ENCODE measurements at regions not wholly inside any gene's neighbourhood (a gene's known extent, or its start where the extent isn't known, plus 50 kb on each side); places are given as distances from the start of the nearest gene placed in this dataset.

DNA sequence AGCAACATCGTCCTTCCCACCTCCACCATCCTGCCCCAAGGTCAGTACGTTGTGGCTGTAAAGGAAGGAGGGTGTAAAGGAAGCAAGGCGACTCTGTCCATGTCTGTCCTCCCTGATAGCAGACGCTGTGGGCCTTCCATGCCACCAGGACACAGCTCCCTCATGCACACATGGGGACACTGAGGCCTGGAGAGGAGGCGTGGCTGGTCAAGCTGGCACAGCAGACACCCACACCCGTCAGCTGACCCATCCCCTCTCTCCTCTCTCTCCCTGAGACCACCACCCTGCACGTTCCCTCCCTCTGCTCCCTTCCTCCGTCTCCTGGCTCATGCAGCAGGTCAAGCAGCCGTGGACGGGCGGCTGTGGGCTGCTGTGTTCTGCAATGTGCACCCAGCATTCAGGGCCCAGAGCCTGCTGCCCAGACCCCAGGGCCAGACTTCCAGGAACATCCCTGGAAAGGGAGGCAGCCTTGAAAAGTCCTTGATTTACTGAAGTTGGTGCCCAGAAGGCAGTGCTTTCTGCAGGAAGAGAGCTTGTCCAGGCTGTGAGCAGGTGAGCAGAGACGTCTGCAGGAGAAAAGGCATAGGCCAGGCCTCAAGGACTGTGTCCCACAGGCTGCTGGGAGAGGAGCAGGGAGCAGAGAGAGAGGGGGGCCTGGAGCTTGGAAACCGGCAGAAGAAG, 133.6 kb downstream of the DDX1 start:
- no peak for TF ChIP-seq POLR2A (IDR thresholded peaks at IDR 0.05)
- no peak for TF ChIP-seq CTCF (IDR thresholded peaks at IDR 0.05)
